Stimulated activated CD8-positive, alpha-beta memory T cell treated with anti-CD3 and anti-CD28 coated beads, Interleukin-7, amount 100 ng/mL, for 4 hours (primary cell): ENCODE measurements at regions not wholly inside any gene's neighbourhood (a gene's known extent, or its start where the extent isn't known, plus 50 kb on each side); places are given as distances from the start of the nearest gene placed in this dataset.

Experiments
- DNase-seq, 2 donors: peaks; one replicate each; pipeline ENCODE4 v3.0.0-alpha.2; 2020; ENCODE audit warnings: low read depth in 2 of 2

DNA sequence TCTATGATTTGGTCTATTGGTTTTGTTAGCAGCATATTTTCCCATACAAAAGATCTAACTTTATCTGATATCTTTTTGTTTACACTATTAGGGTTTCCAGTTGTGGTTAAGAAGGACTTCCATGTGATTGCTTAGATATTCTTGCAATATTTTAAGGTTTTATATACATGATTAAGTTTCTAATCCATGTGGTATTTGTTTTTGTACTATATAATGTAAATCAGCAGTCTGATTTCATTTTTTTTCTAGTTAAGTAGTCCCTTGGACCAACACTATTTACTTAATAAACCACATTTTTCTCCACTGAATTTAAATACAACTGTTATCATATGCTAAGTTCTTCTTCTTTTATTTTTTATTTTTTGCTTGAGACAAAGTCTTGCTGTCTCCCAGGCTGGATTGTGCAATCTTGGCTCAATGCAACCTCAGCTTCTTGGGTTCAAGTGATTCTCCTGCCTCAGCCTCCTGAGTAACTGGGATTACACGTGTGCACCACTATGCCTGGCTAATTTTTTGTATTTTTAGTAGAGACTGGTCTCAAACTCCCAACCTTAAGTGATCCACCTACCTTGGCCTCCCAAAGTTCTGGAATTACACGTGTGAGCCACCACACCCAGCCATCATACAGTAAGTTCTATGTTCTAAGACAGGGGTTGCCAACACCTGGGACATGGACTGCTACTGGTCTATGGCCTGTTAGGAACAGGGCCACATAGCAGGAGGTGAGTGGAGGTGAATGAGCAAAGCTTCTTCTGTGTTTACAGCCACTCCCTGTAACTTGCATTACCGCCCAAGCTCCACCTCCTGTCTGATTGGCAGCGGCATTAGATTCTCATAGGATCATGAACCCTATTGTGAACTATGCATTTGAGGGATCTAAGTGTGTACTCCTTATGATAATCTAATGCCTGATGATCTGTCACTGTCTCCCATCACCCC, 58.5 kb upstream of the RAB27B start:
- DNase-seq, result no peak

GRCh38 chr18:54772056-54772455, 56.2 kb upstream of the RAB27B start:
- DNase-seq, result no peak

- no peak for DNase-seq
Measured at GRCh38 chr18:54774423-54774822, 53.9 kb upstream of the RAB27B start.

DNA sequence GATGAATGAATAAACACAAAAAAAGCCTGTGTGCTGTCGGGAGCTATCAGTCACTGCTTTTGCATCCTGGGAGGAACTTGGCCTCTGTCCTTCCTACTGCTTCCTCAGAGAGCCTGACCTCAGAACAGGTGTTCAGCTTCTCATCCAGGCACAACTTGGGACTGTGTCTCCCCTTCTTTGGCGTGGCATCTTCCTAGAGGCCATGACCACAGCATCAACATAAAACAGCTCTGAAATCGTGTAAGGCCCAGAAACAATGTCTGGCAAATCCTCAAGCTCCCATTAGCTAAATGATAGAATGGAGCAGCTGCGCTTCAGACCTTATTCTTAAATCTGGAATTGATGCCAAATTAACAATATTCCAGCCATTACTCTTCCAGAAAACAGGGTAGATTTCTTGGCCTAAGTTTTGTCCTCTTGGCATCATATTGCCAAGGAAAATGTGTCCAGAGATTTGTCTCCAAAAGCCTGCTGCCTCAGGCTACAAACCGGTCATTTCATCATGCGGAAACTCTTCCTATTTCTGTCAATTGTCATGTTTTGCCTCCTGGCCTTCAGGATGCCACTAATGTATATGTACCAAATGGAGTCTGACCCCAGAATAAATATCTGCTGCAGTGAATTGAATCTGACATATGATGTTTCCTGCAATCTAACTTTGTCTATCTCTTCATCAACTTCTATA, 53.2 kb upstream of the RAB27B start:
- DNase-seq, result no peak

DNA sequence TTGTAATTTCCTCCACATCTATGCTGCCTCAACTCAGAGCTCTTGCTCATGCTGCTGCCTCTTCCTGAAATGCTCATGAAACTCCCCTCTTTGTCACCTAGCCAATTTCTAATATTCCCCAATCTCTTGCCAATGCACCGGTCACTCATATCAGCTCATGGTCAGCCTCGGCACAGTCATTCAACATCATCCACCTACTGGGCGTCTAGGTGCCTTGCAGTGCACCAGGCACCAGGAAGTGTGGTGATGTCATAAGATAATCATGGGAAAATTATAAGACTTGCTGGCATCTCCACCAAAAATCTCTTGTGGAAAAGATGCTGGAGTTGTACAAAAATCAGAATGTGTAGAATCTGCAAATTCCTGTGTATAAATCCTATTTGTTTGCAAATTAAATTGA, 52.6 kb upstream of the RAB27B start:
- DNase-seq, result no peak

- DNase-seq, result no peak
Measured at GRCh38 chr18:54776282-54776977, 51.8 kb upstream of the RAB27B start.

DNA sequence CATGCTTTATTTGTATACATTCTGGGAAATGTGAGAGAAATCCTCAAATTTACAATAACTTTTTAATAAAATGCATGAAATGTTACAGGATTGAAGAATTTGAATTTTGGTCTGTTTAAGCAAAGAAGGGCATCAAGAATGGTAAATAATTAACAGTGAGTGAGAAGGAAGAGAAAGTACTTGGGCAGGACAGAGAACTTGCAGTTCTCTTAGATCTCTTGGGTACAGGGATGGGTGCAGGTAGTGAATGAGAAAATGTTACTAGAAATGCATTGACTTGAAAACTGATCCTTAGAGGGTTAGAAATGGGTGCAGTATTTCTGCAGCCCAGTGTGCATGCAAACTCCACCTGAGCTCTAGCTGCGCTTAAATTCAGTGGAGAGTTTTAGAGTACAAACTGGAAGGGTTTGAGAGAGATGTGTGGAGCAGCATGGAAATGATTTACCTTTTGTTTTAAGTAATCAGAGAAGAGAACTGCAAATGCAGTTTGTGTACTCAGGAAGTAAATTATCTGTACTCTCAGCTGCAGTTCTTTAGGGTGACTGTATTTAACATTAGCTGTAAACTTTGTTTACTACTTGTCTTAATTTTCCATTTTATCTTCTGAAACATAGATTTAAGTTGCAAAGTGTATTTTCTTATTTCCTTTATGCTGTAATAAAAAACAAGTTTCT, 51.0 kb upstream of the RAB27B start:
- no peak for DNase-seq

- DNase-seq, result no peak
Measured at GRCh38 chr18:54777989-54778388, 50.3 kb upstream of the RAB27B start.
